SK-N-SH (cell line): ENCODE measurements at regions not wholly inside any gene's neighbourhood (a gene's known extent, or its start where the extent isn't known, plus 50 kb on each side); places are given as distances from the start of the nearest gene placed in this dataset.

Source experiments
- CTCF ChIA-PET: fragments of 300-600, 350-600 bp; formaldehyde crosslinking; extraction: SDS; loops from one replicate; lab custom pipeline; 2021; lab: Yijun Ruan, JAX
- POLR2A ChIA-PET: fragments of 350-600 bp; sonication (Branson Sonifier 250); formaldehyde crosslinking; extraction: SDS; loops from one replicate; lab custom pipeline; 2020; ENCODE audit warnings: antibody characterized with exemption, inconsistent platforms; lab: Yijun Ruan, JAX
- DNase-seq: peaks from one replicate; pipeline ENCODE4 v3.0.0; 2012
- H2AFZ ChIP-seq: fragments of 200-600 bp; sonication (generic); 2 replicates; pipeline ENCODE4 v1.8.1; 2016; ENCODE audit warnings: antibody characterized with exemption, mild to moderate bottlenecking, low read depth
- H3F3A ChIP-seq: fragments of 200-600 bp; sonication (generic); replicated peaks from 2 replicates; pipeline ENCODE3; 2016; ENCODE audit warnings: antibody characterized with exemption, mild to moderate bottlenecking; ENCODE audit not compliant: insufficient read depth
- H3K27ac ChIP-seq, 2 experiments: fragments of 200-500 bp in 1 of 2; fragments of 200-600 bp in 1 of 2; sonication (Bioruptor generic) in 1 of 2; sonication (generic), shearing (Covaris generic) in 1 of 2; 2 replicates each; pipeline versions ENCODE4 v1.5.1 to v1.6.1; 2014 to 2016; ENCODE audit warnings: low read depth in 2 of 2, inconsistent platforms in 1 of 2, low read length in 1 of 2, mild to moderate bottlenecking in 1 of 2, mixed read lengths in 1 of 2
- H3K27me3 ChIP-seq: fragments of 200-600 bp; sonication (generic), shearing (Covaris generic); 2 replicates; pipeline ENCODE4 v1.6.1; 2016; ENCODE audit warnings: mixed run types; ENCODE audit not compliant: insufficient read depth
- H3K36me3 ChIP-seq, 2 experiments: fragments of 200-500 bp in 1 of 2; fragments of 200-600 bp in 1 of 2; sonication (Bioruptor generic) in 1 of 2; sonication (generic) in 1 of 2; replicated peaks in 1 of 2; 2 replicates each; pipeline versions ENCODE3 to v1.5.1; 2014 to 2016; ENCODE audit warnings: low read length in 1 of 2, mild to moderate bottlenecking in 1 of 2; ENCODE audit not compliant: insufficient read depth in 2 of 2, control insufficient read depth in 1 of 2
- H3K4me1 ChIP-seq, 2 experiments: fragments of 200-500 bp in 1 of 2; fragments of 200-600 bp in 1 of 2; sonication (Bioruptor generic) in 1 of 2; sonication (generic), shearing (Covaris generic) in 1 of 2; 2 replicates each; pipeline versions ENCODE4 v1.5.1 to v1.6.1; 2014 to 2016; ENCODE audit warnings: low read depth in 1 of 2, low read length in 1 of 2, mixed run types in 1 of 2; ENCODE audit not compliant: insufficient read depth in 2 of 2, control insufficient read depth in 1 of 2
- H3K4me2 ChIP-seq: fragments of 200-600 bp; sonication (generic), shearing (Covaris generic); 2 replicates; pipeline ENCODE4 v1.6.1; 2017; ENCODE audit warnings: mixed run types
- H3K4me3 ChIP-seq, 2 experiments: fragments of 200-500 bp in 1 of 2; fragments of 200-600 bp in 1 of 2; sonication (Bioruptor generic) in 1 of 2; sonication (generic), shearing (Covaris generic) in 1 of 2; 2 replicates each; pipeline versions ENCODE4 v1.5.1 to v1.8.1; 2014 to 2016; ENCODE audit warnings: low read depth in 2 of 2, inconsistent platforms in 1 of 2, low read length in 1 of 2, mild to moderate bottlenecking in 1 of 2, mixed read lengths in 1 of 2, moderate library complexity in 1 of 2
- H3K79me2 ChIP-seq: fragments of 200-600 bp; sonication (generic); 2 replicates; pipeline ENCODE4 v1.8.1; 2017; ENCODE audit warnings: mild to moderate bottlenecking; ENCODE audit not compliant: insufficient read depth
- H3K9ac ChIP-seq: fragments of 200-600 bp; sonication (generic); 2 replicates; pipeline ENCODE4 v1.6.1; 2017; ENCODE audit warnings: mixed run types
- H3K9me2 ChIP-seq: fragments of 200-600 bp; sonication (generic); 2 replicates; pipeline ENCODE4 v1.6.1; 2017; ENCODE audit warnings: mixed run types
- H3K9me3 ChIP-seq: fragments of 200-600 bp; sonication (generic); 2 replicates; pipeline ENCODE4 v1.6.1; 2017; ENCODE audit warnings: mixed run types, mild to moderate bottlenecking, moderate library complexity
- H4K20me1 ChIP-seq: fragments of 200-600 bp; sonication (generic); 2 replicates; pipeline ENCODE4 v1.6.1; 2017; ENCODE audit warnings: mild to moderate bottlenecking, mixed run types; ENCODE audit not compliant: insufficient read depth
- EP300 ChIP-seq, 2 experiments: IDR thresholded peaks; 2 replicates each; pipeline versions ENCODE4 v1.4.0 to v1.6.1; 2012; ENCODE audit warnings: borderline replicate concordance in 1 of 2, low read depth in 1 of 2, low read length in 1 of 2
- FOSL2 ChIP-seq: IDR thresholded peaks from 2 replicates; pipeline ENCODE4 v1.4.0; 2012; ENCODE audit warnings: low read depth, mild to moderate bottlenecking, moderate library complexity, borderline replicate concordance
- GATA2 ChIP-seq: sonication (generic); formaldehyde crosslinking; IDR thresholded peaks from 2 replicates; pipeline ENCODE4 v1.5.0; 2020; ENCODE audit warnings: mild to moderate bottlenecking, missing genetic modification reagents
- NRF1 ChIP-seq: IDR thresholded peaks from 2 replicates; pipeline ENCODE4 v1.6.1; 2012; ENCODE audit warnings: low read depth, mild to moderate bottlenecking, low read length
- RCOR1 ChIP-seq: fragments of 150-350 bp; IDR thresholded peaks from 2 replicates; pipeline ENCODE4 v1.6.1; 2017; ENCODE audit warnings: antibody characterized with exemption, low read length
- TEAD4 ChIP-seq: IDR thresholded peaks from 2 replicates; pipeline ENCODE4 v1.4.0; 2012; ENCODE audit warnings: mild to moderate bottlenecking, borderline replicate concordance; ENCODE audit not compliant: insufficient read depth
- WGBS: methylation state at CpG from one replicate; pipeline ENCODE4 v1.1.6; 2017; ENCODE audit warnings: low lambda C conversion rate; 5-methylcytosine and 5-hydroxymethylcytosine counted together
- TF ChIP-seq, protein P1 (sequence below): fragments of 200-600 bp; sonication (generic); IDR thresholded peaks from 2 replicates; pipeline ENCODE4 v1.6.1; 2017; ENCODE audit warnings: antibody characterized with exemption, mild to moderate bottlenecking, moderate library complexity
- TF ChIP-seq, protein P2 (sequence below): IDR thresholded peaks from 2 replicates; pipeline ENCODE4 v1.6.1; 2012; ENCODE audit warnings: mild to moderate bottlenecking, low read depth, low read length, moderate library complexity
- TF ChIP-seq, protein P3 (sequence below): fragments of 150-350 bp; IDR thresholded peaks from 2 replicates; pipeline ENCODE4 v1.6.1; 2017; ENCODE audit warnings: antibody characterized with exemption, low read length, low read depth, borderline replicate concordance

DNA sequence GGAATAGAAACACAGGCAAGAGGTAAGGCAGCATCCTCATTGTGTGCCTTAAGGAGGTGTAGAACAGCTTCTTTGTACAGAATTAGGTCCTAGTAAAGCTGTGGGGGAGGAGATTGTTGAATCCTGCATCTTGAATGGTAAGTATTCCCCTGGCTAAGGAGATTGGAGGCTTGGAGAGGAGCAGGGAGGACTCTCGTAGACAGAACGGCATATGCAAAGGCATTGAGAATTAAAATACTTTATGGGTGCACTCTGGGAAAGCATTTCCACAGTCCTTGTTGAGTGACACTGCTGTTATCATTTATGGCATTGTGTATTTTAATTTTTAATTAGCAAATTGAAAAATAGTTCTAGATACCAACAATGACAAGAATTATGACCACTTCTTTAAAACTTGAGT lies 66.5 kb upstream of the GPR149 start:
- H3K79me2 ChIP-seq = no peaks in the 10 kb centered on the region
- H3F3A ChIP-seq = no peaks in the 10 kb centered on the region
- no peaks in the 10 kb centered on the region for H3K9me3 ChIP-seq
- no peaks in the 10 kb centered on the region for H3K36me3 ChIP-seq
- no peak overlapping the region for H3K4me2 ChIP-seq
- H2AFZ ChIP-seq = no peak overlapping the region
- no peak for DNase-seq
- H3K4me1 ChIP-seq = no peaks in the 10 kb centered on the region
- ChIA-PET CTCF (no interaction called here), POLR2A (no interaction called here)
- no peaks in the 10 kb centered on the region for H4K20me1 ChIP-seq
- H3K9me2 ChIP-seq = no peaks in the 10 kb centered on the region
- H3K4me3 ChIP-seq = no peak overlapping the region
- WGBS = 23% methylated on average over 2 of the region's 2 CpGs
- H3K27me3 ChIP-seq = no peaks in the 10 kb centered on the region
- TF ChIP-seq, protein P1, sequence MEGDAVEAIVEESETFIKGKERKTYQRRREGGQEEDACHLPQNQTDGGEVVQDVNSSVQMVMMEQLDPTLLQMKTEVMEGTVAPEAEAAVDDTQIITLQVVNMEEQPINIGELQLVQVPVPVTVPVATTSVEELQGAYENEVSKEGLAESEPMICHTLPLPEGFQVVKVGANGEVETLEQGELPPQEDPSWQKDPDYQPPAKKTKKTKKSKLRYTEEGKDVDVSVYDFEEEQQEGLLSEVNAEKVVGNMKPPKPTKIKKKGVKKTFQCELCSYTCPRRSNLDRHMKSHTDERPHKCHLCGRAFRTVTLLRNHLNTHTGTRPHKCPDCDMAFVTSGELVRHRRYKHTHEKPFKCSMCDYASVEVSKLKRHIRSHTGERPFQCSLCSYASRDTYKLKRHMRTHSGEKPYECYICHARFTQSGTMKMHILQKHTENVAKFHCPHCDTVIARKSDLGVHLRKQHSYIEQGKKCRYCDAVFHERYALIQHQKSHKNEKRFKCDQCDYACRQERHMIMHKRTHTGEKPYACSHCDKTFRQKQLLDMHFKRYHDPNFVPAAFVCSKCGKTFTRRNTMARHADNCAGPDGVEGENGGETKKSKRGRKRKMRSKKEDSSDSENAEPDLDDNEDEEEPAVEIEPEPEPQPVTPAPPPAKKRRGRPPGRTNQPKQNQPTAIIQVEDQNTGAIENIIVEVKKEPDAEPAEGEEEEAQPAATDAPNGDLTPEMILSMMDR = no peak
- TF ChIP-seq NRF1 = no peak
- TF ChIP-seq, protein P2, sequence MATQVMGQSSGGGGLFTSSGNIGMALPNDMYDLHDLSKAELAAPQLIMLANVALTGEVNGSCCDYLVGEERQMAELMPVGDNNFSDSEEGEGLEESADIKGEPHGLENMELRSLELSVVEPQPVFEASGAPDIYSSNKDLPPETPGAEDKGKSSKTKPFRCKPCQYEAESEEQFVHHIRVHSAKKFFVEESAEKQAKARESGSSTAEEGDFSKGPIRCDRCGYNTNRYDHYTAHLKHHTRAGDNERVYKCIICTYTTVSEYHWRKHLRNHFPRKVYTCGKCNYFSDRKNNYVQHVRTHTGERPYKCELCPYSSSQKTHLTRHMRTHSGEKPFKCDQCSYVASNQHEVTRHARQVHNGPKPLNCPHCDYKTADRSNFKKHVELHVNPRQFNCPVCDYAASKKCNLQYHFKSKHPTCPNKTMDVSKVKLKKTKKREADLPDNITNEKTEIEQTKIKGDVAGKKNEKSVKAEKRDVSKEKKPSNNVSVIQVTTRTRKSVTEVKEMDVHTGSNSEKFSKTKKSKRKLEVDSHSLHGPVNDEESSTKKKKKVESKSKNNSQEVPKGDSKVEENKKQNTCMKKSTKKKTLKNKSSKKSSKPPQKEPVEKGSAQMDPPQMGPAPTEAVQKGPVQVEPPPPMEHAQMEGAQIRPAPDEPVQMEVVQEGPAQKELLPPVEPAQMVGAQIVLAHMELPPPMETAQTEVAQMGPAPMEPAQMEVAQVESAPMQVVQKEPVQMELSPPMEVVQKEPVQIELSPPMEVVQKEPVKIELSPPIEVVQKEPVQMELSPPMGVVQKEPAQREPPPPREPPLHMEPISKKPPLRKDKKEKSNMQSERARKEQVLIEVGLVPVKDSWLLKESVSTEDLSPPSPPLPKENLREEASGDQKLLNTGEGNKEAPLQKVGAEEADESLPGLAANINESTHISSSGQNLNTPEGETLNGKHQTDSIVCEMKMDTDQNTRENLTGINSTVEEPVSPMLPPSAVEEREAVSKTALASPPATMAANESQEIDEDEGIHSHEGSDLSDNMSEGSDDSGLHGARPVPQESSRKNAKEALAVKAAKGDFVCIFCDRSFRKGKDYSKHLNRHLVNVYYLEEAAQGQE = no peak
- no peak for TF ChIP-seq TEAD4
- no peak for TF ChIP-seq FOSL2
- TF ChIP-seq, protein P3, sequence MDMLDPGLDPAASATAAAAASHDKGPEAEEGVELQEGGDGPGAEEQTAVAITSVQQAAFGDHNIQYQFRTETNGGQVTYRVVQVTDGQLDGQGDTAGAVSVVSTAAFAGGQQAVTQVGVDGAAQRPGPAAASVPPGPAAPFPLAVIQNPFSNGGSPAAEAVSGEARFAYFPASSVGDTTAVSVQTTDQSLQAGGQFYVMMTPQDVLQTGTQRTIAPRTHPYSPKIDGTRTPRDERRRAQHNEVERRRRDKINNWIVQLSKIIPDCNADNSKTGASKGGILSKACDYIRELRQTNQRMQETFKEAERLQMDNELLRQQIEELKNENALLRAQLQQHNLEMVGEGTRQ = no peak
- TF ChIP-seq EP300 (IDR thresholded peaks at IDR 0.05; ENCODE audit: borderline replicate concordance in 1 of 2, low read depth in 1 of 2, low read length in 1 of 2) = no peak
- no peak for TF ChIP-seq RCOR1
- no peak overlapping the region for H3K9ac ChIP-seq
- no peak overlapping the region for H3K27ac ChIP-seq

DNA sequence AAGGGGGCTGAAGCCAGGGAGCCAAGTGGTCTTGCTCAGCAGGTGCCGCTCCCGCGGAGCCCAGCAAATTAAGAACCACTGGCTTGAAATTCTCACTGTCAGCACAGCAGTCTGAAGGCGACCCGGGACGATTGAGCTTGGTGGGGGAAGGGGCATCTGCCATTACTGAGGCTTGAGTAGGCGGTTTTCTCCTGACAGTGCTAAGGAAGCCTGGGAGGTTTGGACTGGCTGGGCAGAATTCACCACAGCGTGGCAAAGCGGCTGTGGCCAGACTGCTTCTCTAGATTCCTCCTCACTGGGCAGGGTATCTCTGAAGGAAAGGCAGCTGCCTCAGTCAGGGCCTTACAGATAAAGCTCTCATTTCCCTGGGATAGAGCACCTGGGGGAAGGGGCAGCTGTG lies 57.0 kb upstream of the GPR149 start:
- H3K4me3 ChIP-seq = no peak overlapping the region
- CTCF ChIA-PET = no interaction called here
- DNase-seq = no peak
- H4K20me1 ChIP-seq = no peaks in the 10 kb centered on the region
- no peak overlapping the region for H3K4me2 ChIP-seq
- no peaks in the 10 kb centered on the region for H3K79me2 ChIP-seq
- no peak overlapping the region for H2AFZ ChIP-seq
- no peaks in the 10 kb centered on the region for H3K9me2 ChIP-seq
- no peaks in the 10 kb centered on the region for H3K9me3 ChIP-seq
- no peaks in the 10 kb centered on the region for H3K4me1 ChIP-seq
- H3K27me3 ChIP-seq = no peaks in the 10 kb centered on the region
- 32% methylated on average over 8 of the region's 9 CpGs for WGBS
- no peak overlapping the region for H3K9ac ChIP-seq
- POLR2A ChIA-PET = no interaction called here
- no peaks in the 10 kb centered on the region for H3K36me3 ChIP-seq
- no peaks in the 10 kb centered on the region for H3F3A ChIP-seq
- H3K27ac ChIP-seq = no peak overlapping the region
- TF ChIP-seq, protein P2 = no peak
- TF ChIP-seq NRF1 (no peak), GATA2 (CRISPR knock-in tag) (no peak)
